SK-N-SH treated with all-trans-retinoic acid at 6 μM for 48 hours (cell line): ENCODE measurements at regions not wholly inside any gene's neighbourhood (a gene's known extent, or its start where the extent isn't known, plus 50 kb on each side); places are given as distances from the start of the nearest gene placed in this dataset.

Source experiments
- ATAC-seq: fragments of 200-7000 bp; cut with Tn5 transposase; 3 replicates; pipeline ENCODE4 v1.9.1; 2020; ENCODE audit warnings: mild to moderate bottlenecking, moderate library complexity
- ARNTL ChIP-seq: fragments of 450-650 bp; formaldehyde crosslinking; IDR thresholded peaks from 2 replicates; pipeline ENCODE4 v1.5.0; 2020; ENCODE audit warnings: low read depth, mild to moderate bottlenecking, moderate library complexity, borderline replicate concordance
- BACH2 ChIP-seq: fragments of 250-450 bp; sonication (Bioruptor Pico); IDR thresholded peaks from 2 replicates; pipeline ENCODE4 v1.9.0; 2021; ENCODE audit warnings: mild to moderate bottlenecking, borderline replicate concordance
- CREB5 ChIP-seq: fragments of 250-450 bp; sonication (Bioruptor Pico); IDR thresholded peaks from 2 replicates; pipeline ENCODE4 v1.5.1; 2020; ENCODE audit warnings: low read depth, mild to moderate bottlenecking, moderate library complexity
- CSRNP3 ChIP-seq: fragments of 250-450 bp; sonication (Bioruptor Pico); IDR thresholded peaks from 2 replicates; pipeline ENCODE4 v1.5.1; 2021; ENCODE audit warnings: mild to moderate bottlenecking, moderate library complexity
- GLIS3 ChIP-seq: fragments of 250-450 bp; sonication (Bioruptor Pico); IDR thresholded peaks from 2 replicates; pipeline ENCODE4 v1.5.0; 2020; ENCODE audit warnings: mild to moderate bottlenecking, moderate library complexity
- ISL1 ChIP-seq: fragments of 250-450 bp; sonication (Bioruptor Pico); IDR thresholded peaks from 2 replicates; pipeline ENCODE4 v2.1.2; 2022; ENCODE audit warnings: mild to moderate bottlenecking, moderate library complexity
- OSR1 ChIP-seq: fragments of 250-450 bp; sonication (Bioruptor Pico); IDR thresholded peaks from 2 replicates; pipeline ENCODE4 v1.8.0; 2022; ENCODE audit warnings: moderate library complexity, mild to moderate bottlenecking, inconsistent platforms
- PATZ1 ChIP-seq: fragments of 250-450 bp; sonication (Bioruptor Pico); IDR thresholded peaks from 2 replicates; pipeline ENCODE4 v1.8.0; 2020; ENCODE audit warnings: mild to moderate bottlenecking, moderate library complexity, borderline replicate concordance
- PPARA ChIP-seq: fragments of 250-450 bp; sonication (Bioruptor Pico); IDR thresholded peaks from 2 replicates; pipeline ENCODE4 v1.5.0; 2020; ENCODE audit warnings: mild to moderate bottlenecking, borderline replicate concordance
- TSHZ2 ChIP-seq: fragments of 250-450 bp; sonication (Bioruptor Pico); IDR thresholded peaks from 2 replicates; pipeline ENCODE4 v1.5.0; 2020; ENCODE audit warnings: mild to moderate bottlenecking, moderate library complexity
- ZC3H10 ChIP-seq: fragments of 250-450 bp; sonication (Bioruptor Pico); IDR thresholded peaks from 2 replicates; pipeline ENCODE4 v1.5.1; 2021; ENCODE audit warnings: mild to moderate bottlenecking, moderate library complexity
- ZFP3 ChIP-seq: fragments of 250-450 bp; sonication (Bioruptor Pico); IDR thresholded peaks from 2 replicates; pipeline ENCODE4 v1.5.0; 2020; ENCODE audit warnings: mild to moderate bottlenecking, moderate library complexity
- ZFP30 ChIP-seq: fragments of 450-650 bp; formaldehyde crosslinking; IDR thresholded peaks from 2 replicates; pipeline ENCODE4 v1.5.0; 2022; ENCODE audit warnings: mild to moderate bottlenecking, moderate library complexity
- ZNF8 ChIP-seq: fragments of 450-650 bp; formaldehyde crosslinking; IDR thresholded peaks from 2 replicates; pipeline ENCODE4 v1.5.0; 2020; ENCODE audit warnings: mild to moderate bottlenecking, moderate library complexity

- TF ChIP-seq TSHZ2 (CRISPR knock-in tag) (no peak), ZFP30 (CRISPR knock-in tag) (no peak), PPARA (CRISPR knock-in tag) (no peak), ARNTL (CRISPR knock-in tag) (no peak), ZC3H10 (CRISPR knock-in tag) (no peak)
- TF ChIP-seq, all 23 proteins: peak for 0
Measured at GRCh38 chr6:147855803-147856482, 347.5 kb downstream of the SAMD5 start (continued).

- no peak for TF ChIP-seq GLIS3 (CRISPR knock-in tag)
- no peak for TF ChIP-seq OSR1 (CRISPR knock-in tag)
- TF ChIP-seq ZNF8, result no peak
- no peak for TF ChIP-seq CSRNP3 (CRISPR knock-in tag)
- TF ChIP-seq PATZ1, result no peak
- ATAC-seq, result no peak
Measured at GRCh38 chr6:147856687-147857086, 348.2 kb downstream of the SAMD5 start.

- ATAC-seq, result no peak
- no peak for TF ChIP-seq CSRNP3 (CRISPR knock-in tag)
- no peak for TF ChIP-seq CREB5 (CRISPR knock-in tag)
- TF ChIP-seq ISL1 (CRISPR knock-in tag), result no peak
- no peak for TF ChIP-seq TSHZ2 (CRISPR knock-in tag)
- no peak for TF ChIP-seq PPARA (CRISPR knock-in tag)
- TF ChIP-seq ZC3H10 (CRISPR knock-in tag), result no peak
- no peak for TF ChIP-seq ARNTL (CRISPR knock-in tag)
- TF ChIP-seq, all 23 proteins: peak for 0
Measured at GRCh38 chr6:147858421-147858820, 349.9 kb downstream of the SAMD5 start.

GRCh38 chr6:147859071-147859470, 350.6 kb downstream of the SAMD5 start:
- no peak for ATAC-seq
- no peak for TF ChIP-seq GLIS3 (CRISPR knock-in tag)
- no peak for TF ChIP-seq BACH2 (CRISPR knock-in tag)
- no peak for TF ChIP-seq ZNF8
- TF ChIP-seq ZFP3 (CRISPR knock-in tag), result no peak
- no peak for TF ChIP-seq ZC3H10 (CRISPR knock-in tag)
- no peak for TF ChIP-seq OSR1 (CRISPR knock-in tag)
